Stimulated activated CD4-positive, alpha-beta T cell treated with anti-CD3 and anti-CD28 coated beads, Interleukin-15, amount 100 ng/mL, for 1 hour (primary cell): ENCODE measurements at regions not wholly inside any gene's neighbourhood (a gene's known extent, or its start where the extent isn't known, plus 50 kb on each side); places are given as distances from the start of the nearest gene placed in this dataset.
"Not testable (repeated sequence)": the region's sequence is repeated elsewhere in the genome, so short reads cannot be mapped to it uniquely, and the experiment has no call there.

Experiments used
- DNase-seq, 2 donors: peaks; one replicate each; pipeline ENCODE4 v3.0.0-alpha.2; 2020; ENCODE audit warnings: low read depth in 1 of 2, low spot score in 1 of 2

DNA sequence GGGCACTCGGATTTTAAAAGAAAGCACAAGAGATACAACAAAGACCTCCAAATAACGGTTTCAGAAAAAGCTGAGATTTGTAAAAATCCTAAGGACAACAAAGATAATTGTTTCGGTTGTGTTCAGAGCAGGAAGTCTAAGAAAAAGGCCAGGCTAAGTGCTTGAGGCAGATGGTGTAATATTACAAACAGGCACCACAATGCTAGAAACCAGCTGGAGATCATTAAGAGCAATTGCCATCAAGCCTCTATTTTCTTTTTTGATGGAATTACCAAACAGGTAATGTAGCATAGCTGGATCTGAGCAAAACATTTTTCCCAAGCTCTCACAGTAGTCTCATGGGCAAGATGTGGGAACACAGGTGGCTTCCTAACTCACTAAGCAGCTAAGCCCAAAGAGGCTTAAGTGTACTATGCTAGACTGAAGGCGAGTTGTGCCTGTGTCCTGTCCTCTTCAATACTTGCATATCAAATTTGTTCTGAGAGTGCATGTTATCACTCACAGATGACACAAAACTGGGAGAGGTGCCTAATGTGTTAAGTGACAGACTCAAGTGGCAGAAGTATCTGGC is 161.6 kb downstream of the GLUL start:
- no peak for DNase-seq

DNA sequence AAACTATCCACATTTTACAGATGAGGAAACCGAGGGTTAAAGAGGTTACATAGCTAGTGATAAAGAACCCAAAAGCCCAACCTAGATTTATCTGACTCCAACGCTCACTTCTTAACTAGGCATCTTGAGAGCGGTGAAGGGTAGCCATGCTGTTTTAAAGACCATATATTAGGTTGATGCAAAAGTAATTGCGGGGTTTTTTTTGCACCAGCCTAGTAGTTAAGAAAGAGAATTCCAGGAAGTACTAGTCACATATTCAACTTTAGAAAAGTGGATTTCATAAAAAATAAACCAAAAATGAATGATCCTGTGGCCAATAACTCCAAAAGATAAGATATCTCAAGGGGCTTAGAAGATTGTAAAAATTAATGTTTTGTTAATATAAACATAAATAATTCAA is 162.1 kb downstream of the GLUL start:
- no peak for DNase-seq

DNA sequence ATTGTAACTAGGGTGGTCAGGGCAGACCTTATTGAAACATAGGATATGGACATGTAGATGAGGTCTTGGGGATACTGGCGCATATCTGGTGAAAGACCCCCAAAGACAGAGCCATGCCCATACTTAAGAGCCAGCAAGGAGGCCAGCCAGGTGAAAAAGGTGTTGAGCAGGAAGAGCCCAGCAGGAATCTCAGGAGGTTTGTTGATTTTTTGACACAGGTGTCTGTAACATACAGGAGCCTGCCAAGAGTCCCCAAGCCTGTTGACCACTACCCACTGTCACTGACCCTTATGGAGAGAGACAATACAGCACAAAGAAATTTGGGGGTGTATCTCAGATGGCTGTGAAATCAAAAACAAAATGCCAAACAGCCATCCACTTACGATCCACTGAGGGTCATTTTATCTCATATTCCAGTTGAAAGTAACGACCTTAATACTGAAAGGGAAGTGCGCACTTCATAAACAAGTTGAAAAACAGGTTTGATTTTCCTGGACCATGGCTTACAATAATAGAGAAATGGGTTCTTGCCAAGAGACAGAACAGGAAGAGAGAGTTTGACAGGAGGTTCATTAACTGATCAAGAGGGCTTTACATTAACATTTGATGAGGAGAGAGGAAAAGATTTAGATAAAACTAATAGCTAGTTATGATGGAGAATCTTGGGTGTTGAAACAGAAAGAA is 163.6 kb downstream of the GLUL start:
- DNase-seq: no peak

DNA sequence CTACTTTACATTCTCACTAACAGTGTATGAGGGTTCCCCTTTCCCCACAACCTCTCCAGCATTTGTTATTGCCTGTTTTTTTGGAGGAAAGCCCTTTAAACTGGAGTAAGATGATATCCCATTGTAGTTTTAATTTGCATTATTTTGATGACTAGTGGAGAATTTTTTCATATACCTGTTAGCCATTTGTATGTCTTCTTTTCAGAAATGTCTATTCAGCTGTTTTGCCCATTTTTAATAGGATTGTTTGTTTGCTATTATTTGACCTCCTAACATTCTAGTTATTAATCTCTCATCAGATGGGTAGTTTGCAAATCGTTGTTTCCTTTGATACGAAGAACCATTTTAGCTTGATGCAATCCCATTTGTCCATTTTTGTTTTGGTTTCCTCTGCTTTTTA is 165.0 kb downstream of the GLUL start:
- no peak for DNase-seq

DNA sequence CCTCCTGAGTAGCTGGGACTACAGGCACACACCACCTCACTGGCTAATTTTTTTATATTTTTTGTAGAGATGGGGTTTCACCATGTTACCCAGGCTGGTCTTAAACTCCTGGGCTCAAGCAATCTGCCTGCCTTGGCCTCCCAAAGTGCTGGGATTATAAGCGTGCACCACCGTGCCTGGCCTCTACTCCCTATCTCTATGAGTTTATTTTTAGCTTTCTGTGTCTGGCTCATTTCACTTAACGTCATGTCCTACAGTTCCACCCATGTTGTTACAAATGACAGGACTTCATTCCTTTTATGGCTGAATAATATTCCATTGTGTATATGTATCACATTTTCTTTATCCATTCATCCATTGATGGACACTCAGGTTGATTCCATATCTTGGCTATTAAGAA is 164.2 kb upstream of the ZNF648 start:
- not testable (repeated sequence) for DNase-seq

DNA sequence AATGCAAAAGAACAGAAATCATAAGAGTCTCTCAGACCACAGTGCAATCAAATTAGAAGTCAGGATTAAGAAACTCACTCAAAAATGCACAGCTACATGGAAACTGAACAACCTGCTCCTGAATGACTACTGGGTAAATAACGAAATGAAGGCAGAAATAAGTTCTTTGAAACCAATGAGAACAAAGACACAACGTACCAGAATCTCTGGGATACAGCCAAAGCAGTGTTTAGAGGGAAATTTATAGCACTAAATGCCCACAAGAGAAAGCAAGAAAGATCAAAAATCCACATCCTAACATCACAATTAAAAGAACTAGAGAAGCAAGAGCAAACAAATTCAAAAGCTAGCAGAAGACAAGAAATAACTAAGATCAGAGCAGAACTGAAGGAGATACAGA is 160.5 kb upstream of the ZNF648 start:
- DNase-seq: not testable (repeated sequence)

DNA sequence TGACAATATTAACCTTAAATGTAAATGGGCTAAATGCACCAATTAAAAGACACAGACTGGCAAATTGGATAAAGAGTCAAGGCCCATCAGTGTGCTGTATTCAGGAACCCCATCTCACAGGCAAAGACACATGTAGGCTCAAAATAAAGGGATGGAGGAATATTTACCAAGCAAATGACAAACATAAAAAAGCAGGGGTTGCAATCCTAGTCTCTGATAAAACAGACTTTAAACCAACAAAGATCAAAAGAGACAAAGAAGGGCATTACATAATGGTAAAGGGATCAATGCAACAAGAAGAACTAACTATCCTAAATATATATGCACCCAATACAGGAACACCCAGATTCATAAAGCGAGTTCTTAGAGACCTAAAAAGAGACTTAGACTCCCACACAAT is 159.9 kb upstream of the ZNF648 start:
- not testable (repeated sequence) for DNase-seq

DNA sequence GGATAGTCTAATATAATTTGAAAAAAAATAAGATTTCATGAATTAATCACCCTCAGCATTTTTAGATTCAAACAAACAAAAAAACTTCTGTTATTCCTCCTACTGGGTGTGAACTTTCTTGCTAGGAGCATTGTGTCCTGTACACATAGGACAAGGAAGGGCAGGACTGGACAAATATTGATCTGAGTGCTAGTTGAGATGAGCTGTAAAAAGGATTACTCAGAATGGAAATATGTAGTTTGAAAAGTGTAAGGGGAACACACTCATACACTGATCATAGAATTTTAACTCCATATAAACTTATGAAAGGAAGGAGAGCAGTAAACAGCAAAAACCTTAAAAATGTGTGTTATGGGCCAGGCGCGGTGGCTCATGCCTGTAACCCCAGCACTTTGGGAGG is 156.5 kb upstream of the ZNF648 start:
- no peak for DNase-seq

DNA sequence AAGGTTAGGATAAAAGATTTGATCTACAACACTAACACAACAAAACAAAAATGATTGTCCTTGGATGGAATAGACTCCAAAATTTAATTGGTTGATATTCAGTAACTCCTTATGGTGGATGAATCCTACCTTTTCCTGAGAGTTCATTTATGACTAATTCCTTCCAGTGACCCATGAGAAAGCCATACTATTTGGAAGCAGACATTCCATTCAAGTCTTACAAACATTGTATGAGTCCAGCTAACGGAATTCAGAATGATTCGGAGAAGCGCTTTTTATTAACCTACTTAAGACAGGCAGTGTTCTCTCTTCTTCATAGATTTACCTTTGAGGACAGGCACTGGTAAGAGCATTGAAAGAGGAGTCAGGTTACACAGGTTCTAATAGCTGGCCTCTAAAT is 155.6 kb upstream of the ZNF648 start:
- DNase-seq: no peak

DNA sequence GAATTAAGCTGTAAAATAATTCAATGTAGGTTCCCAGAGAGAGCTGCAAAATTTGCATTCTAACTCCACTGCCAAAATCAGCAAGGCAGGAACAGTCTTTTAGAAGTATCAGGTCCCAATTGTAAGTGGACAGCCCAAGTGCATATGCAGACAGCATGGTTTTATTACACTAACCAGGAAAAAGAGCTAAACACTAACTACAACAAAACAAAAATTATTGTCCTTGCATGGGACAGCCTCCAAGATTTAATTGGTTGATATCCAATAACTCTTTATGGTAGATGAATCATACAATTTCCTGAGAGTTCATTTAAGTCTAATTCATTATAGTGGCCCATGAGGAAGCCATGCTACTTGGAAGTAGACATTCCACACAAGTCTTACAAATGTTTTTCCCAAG is 154.3 kb upstream of the ZNF648 start:
- DNase-seq: no peak

DNA sequence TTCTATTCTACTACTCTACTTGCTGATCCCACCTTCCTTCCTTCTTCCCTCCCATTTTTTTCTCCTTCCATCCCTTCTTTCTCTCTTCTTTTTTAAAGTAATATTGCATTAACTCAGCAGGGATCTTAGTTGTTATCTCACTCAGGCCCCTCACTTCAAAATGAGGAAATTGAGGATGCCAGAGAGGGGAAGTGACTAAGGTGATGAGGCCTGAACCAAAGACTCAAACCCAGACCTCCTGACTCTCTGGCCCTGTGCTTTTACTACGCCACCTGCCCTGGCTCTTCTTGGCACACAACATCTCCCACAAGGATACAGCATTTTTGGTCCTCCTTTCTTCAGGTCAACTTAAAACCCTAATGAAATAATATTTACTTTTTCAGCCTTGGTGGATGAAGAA is 151.7 kb upstream of the ZNF648 start:
- no peak for DNase-seq

DNA sequence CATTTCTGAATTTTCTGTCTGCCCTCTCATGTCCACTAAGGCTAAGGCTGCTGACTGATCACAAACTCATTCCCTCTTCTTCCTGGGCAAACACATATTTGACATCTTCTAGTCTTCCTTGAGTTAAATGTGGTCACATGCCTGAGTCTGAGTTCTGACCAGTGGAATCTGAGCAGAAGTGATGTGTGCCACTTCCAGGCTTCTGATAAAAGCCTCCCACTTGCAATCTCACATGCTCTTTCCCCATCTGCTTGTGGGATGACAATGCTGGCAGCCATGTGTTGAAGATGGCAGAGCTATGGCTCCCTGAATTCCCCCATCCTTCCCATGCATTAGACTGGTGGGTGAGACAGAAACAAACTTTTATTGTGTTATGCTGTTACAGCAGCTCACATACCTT is 149.9 kb upstream of the ZNF648 start:
- DNase-seq: no peak

DNA sequence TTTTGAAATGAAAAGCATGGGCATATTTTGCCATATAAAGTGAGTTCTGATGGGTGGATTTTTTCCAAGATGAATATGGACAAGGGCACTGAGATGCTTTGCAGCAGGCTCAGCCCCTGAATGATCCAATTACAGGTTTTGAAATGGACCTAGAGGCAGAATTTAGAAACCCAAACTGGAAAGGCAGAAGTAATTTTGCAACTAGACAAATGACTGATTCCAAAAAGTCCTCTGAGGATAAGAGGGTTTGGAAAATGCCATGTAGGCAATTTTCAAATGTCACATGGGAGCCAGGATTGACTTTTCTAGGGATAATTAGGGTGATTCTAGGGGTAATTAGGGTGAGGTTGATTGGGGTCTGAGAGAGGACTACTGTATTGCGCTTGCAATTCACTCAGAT is 148.9 kb upstream of the ZNF648 start:
- DNase-seq: no peak

DNA sequence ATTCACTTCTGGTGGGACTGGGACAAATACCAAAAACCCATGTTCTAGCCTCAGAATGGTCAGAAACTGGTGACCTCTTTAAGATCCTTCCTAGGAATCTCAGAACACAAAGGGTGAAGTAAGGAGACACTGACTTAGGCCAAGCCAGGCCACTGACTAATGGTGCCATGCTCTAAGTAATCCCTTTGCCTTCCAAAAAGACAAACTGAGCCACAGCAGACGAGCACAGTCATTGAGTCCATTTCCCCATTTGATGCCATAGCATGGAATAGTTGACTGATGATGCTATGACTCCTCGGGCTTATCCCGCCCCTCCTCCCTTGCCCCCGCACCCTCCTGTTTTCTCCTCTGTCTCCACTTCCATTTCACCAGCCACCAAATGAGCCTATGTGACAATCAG is 145.8 kb upstream of the ZNF648 start:
- no peak for DNase-seq

DNA sequence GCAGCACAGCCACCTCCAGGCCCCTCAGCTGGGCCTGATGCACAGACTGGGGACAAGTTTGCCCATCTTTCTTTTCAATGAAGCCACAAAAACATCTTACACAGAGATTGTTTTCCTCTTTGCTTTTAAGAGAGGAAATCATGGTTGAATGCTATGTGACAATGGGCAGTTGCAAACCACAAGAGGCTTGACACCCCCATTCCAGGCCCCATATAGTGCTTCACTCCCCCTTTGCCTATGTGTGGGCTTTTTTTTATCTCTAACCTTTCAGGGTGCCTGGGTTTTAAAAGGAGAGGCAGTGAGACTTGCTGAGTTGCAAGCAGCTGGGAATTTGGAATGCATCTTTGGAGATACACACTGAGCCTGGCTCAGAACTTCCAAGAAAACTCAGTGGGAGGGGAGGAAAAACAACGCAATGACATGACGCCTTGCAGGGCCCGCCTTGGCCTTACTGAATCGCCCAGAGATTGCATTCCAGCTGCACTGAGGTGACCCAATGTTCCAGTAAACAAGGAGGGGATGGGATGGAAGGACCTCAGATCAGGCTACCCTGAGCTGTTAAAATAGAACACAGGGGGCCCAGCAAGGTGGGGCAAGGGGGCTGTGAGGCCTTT is 145.2 kb upstream of the ZNF648 start:
- no peak for DNase-seq

DNA sequence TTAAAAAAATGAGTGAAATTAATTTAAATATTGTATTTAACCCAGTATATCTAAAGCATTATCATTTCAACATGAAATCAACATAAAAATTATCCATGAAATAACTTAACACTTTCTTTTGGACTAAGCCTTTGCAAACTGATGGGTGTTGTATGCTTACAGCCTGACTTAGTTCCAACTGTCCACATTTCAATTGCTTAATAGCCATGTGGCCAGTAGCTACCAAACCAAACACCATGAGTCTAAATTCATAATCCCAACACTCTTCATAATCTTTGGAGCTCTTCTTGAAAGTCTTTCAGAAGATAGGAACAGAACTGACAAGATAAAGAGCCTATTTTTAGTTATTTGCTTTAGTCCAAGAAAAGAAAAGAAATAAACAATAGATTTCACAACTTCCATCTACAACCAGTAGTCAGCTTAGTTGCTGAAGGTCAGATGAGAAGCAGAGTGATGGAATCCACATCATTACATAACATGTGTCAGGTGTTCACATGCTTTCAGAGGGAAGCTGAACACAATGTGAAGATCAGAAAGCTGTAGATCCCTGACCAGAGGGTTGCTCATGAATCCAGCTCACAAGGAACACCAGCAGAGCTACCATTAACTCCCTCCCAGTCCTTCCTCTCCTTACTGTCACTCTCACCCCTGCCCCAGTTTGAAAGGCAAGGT is 144.0 kb upstream of the ZNF648 start:
- no peak for DNase-seq

DNA sequence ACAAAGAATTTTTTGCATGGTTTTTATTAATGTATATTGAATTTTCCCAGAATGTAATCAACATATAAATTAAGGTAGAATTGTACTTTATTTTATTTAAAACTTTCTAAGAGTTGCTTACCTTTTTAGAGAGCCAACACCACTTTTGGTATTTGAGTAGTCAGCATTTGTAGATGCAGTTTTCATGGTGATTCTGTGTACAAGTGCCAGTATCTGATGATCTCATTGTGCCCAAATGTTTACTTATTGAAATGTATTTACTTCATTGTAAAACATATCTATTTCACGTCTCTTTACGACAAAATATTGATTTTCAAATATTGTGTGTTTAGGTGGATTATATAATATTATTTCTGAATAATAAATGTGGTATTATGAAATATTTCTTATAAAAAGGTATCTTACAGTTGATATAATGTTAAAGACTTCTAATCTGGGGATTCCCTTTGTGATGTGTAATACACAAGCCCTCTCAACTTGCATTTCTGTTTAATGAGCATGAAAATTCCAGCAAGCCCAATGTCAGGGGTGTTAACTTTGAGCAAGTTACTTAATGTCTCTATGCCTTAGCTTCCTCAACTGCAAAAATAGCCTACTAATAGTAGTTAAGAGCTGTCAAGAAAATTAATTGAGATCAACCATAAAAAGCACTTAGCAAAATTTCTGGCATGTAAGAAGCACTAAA is 141.8 kb upstream of the ZNF648 start:
- no peak for DNase-seq

DNA sequence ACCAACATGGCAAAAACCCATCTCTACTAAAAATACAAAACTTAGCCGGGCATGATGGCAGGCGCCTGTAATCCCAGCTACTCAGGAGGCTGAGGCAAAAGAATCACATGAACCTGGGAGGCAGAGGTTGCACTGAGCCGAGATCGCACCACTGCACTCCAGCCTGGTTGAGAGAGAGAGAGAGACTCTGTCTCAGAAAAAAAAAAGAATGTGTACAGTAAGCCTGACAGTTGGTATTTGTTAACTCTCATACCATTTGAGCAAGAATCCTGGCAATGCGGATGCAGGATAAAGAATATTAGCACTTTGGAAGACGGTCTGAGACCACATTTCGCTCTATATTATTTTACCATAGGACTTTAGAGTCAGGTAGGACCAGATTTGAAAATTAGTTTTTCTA is 140.0 kb upstream of the ZNF648 start:
- not testable (repeated sequence) for DNase-seq

DNA sequence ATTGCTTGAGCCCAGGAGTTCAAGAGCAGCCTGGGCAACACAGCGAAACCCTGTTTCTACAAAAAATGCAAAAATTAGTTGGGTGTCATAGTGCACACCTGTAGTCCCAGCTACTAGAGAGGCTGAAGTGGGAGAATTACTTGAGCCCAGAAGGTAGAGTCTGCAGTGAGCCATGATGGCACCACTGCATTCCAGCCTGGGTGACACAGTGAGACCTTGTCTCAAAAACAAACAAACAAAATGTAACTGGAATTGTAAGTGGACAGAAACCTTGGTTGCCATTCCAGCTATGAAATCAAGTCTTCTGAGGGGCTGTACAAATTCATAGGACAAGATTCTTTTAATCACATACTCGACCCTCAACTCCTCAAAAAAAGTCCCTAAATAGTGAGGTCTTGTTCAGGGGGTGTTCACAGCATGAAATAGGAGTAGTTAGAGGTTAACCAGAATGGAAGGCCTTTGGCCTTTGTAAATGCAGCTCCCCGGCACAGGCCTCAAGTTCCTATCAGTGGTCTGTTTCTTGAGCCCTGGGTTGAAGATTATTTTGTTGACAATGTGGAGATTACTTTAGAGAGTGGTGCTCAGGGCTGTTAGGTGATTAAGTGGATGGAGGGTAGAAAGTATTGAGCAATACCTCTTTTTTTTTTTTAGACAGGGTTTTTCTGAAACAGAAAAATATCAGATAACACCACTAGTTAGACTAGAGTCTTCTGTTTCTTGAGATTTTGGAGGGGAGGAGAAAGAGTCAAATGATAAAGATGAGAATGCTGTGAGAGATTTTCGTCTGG is 138.7 kb upstream of the ZNF648 start:
- DNase-seq: no peak

DNA sequence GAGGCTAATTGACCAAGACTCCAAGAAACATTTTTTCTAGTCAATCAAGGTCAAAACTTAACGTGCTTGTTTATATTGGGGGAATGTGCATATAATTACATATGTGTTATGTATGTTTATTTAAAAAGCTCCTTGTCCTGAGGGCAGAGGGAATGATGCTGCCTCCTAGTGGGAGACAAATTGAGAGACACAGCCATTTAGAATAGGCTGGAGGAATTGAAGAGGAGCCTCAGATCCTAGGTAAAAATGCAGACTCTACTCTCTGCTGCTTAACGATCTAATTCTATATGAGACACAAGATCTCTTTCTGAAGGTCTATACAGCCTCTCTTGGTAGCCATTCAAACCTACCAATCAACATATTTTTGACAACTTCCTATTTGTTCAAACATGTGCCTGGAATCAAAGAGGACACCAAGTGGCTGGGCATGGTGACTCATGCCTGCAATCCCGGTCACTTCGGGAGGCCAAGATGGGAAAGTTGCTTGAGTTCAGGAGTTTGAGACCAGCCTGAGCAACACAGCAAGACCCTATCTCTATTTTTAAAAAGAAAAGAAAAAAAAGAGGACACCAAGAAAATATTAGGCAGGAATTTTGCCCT is 136.6 kb upstream of the ZNF648 start:
- no peak for DNase-seq
